ENCODE measurements at regions not wholly inside any gene's neighbourhood (a gene's known extent, or its start where the extent isn't known, plus 50 kb on each side); places are given as distances from the start of the nearest gene placed in this dataset.

- no peaks in the 10 kb centered on the region for H4K20me1 ChIP-seq (ENCODE audit: insufficient read depth)
- H3K9me2 ChIP-seq (ENCODE audit: insufficient read depth, low read length): no peaks in the 10 kb centered on the region
- H3K4me3 ChIP-seq (ENCODE audit: low read length): no peak overlapping the region
- no peaks in the 10 kb centered on the region for H3K9me3 ChIP-seq (ENCODE audit: low read length)
- H3K27ac ChIP-seq (ENCODE audit: low read length): no peak overlapping the region
- H3K27me3 ChIP-seq (ENCODE audit: insufficient read depth, low read depth, low read length): no peaks in the 10 kb centered on the region
- H3K79me2 ChIP-seq (replicated peaks; ENCODE audit: insufficient read depth, low read length): no peaks in the 10 kb centered on the region
- H3K9ac ChIP-seq (ENCODE audit: low read length): no peak overlapping the region
- H2AFZ ChIP-seq (ENCODE audit: low read depth, low read length): peak overlapping the region; percentile 12
- no peaks in the 10 kb centered on the region for H3F3A ChIP-seq (ENCODE audit: insufficient read depth, low read length, poor library complexity, severe bottlenecking)
- no peak for TF ChIP-seq TAF1 (IDR thresholded peaks at IDR 0.05; ENCODE audit: low read depth)
- no peak overlapping the region for H3K4me2 ChIP-seq (ENCODE audit: low read length)
- no peaks in the 10 kb centered on the region for H3K36me3 ChIP-seq (ENCODE audit: insufficient read depth, low read length)
These were observed 381.8 kb upstream of the SORCS1 start for GRCh38 chr10:107546284-107546683.

- no peaks in the 10 kb centered on the region for H3K9me3 ChIP-seq (ENCODE audit: low read length)
- no peaks in the 10 kb centered on the region for H3F3A ChIP-seq (ENCODE audit: insufficient read depth, low read length, poor library complexity, severe bottlenecking)
- H3K9me2 ChIP-seq (ENCODE audit: insufficient read depth, low read length): no peaks in the 10 kb centered on the region
- no peak overlapping the region for H2AFZ ChIP-seq (ENCODE audit: low read depth, low read length)
- no peaks in the 10 kb centered on the region for H4K20me1 ChIP-seq (ENCODE audit: insufficient read depth)
- no peak overlapping the region for H3K9ac ChIP-seq (ENCODE audit: low read length)
- no peak overlapping the region for H3K27ac ChIP-seq (ENCODE audit: low read length)
- no peaks in the 10 kb centered on the region for H3K36me3 ChIP-seq (ENCODE audit: insufficient read depth, low read length)
- H3K27me3 ChIP-seq (ENCODE audit: insufficient read depth, low read depth, low read length): no peaks in the 10 kb centered on the region
- TF ChIP-seq EZH2 (IDR thresholded peaks at IDR 0.05; ENCODE audit: borderline replicate concordance, insufficient read depth, low read length, poor library complexity, severe bottlenecking) (no peak), CTCF (IDR thresholded peaks at IDR 0.05; ENCODE audit: poor library complexity, severe bottlenecking) (no peak), RAD21 (conservative IDR thresholded peaks at IDR 0.05) (no peak), SMC3 (conservative IDR thresholded peaks at IDR 0.05; ENCODE audit: poor library complexity) (no peak), MXI1 (conservative IDR thresholded peaks at IDR 0.05; ENCODE audit: poor library complexity, severe bottlenecking) (no peak), EP300 (conservative IDR thresholded peaks at IDR 0.05; ENCODE audit: poor library complexity, severe bottlenecking) (no peak), REST (IDR thresholded peaks at IDR 0.05; ENCODE audit: borderline replicate concordance) (no peak), TAF1 (IDR thresholded peaks at IDR 0.05; ENCODE audit: low read depth) (no peak), POLR2AphosphoS5 (IDR thresholded peaks at IDR 0.05) (no peak)
- no peak overlapping the region for H3K4me3 ChIP-seq (ENCODE audit: low read length)
- no peak overlapping the region for H3K4me2 ChIP-seq (ENCODE audit: low read length)
- H3K79me2 ChIP-seq (replicated peaks; ENCODE audit: insufficient read depth, low read length): no peaks in the 10 kb centered on the region
These were observed 381.2 kb upstream of the SORCS1 start for GRCh38 chr10:107545717-107546116.
